Naive thymus-derived CD4-positive, alpha-beta T cell (primary cell): ENCODE measurements at regions not wholly inside any gene's neighbourhood (a gene's known extent, or its start where the extent isn't known, plus 50 kb on each side); places are given as distances from the start of the nearest gene placed in this dataset.

ENCODE experiments used
- ATAC-seq: fragments of 150-1000 bp; cut with Tn5 transposase; 2 replicates; pipeline ENCODE4 v1.10.0; 2021; ENCODE audit warnings: mild to moderate bottlenecking, moderate library complexity
- CTCF ChIA-PET: fragments of 350-600 bp; sonication (Branson Sonifier 250); formaldehyde crosslinking; loops from one replicate; lab custom pipeline; 2021; ENCODE audit warnings: antibody characterized with exemption; lab: Charles Lee
- POLR2A ChIA-PET: fragments of 350-600 bp; sonication (Branson Sonifier 250); formaldehyde crosslinking; loops from one replicate; lab custom pipeline; 2021; ENCODE audit warnings: antibody characterized with exemption, inconsistent platforms; lab: Charles Lee
- DNase-seq, 9 donors: peaks; one replicate each; pipeline versions ENCODE4 v3.0.0 to v3.0.0-alpha.2; 2020 to 2022; ENCODE audit warnings: mixed read lengths in 1 of 9
- H3K27ac ChIP-seq: one replicate; pipeline ENCODE4 v1.7.0; 2013; ENCODE audit warnings: mild to moderate bottlenecking, low read depth, low read length, moderate library complexity
- H3K27me3 ChIP-seq, 2 donors: one replicate each; pipeline ENCODE4 v1.7.0; 2013; ENCODE audit warnings: low read length in 2 of 2, mild to moderate bottlenecking in 2 of 2, moderate library complexity in 2 of 2; ENCODE audit not compliant: control insufficient read depth in 2 of 2, insufficient read depth in 2 of 2
- H3K36me3 ChIP-seq, 3 experiments: 1 replicate in 2 of 3; 2 replicates in 1 of 3; pipeline ENCODE4 v1.7.0; 2013; ENCODE audit warnings: low read length in 3 of 3, mild to moderate bottlenecking in 3 of 3, moderate library complexity in 1 of 3; ENCODE audit not compliant: insufficient read depth in 3 of 3, control insufficient read depth in 2 of 3
- H3K4me1 ChIP-seq, 2 donors: one replicate each; pipeline ENCODE4 v1.7.0; 2013; ENCODE audit warnings: low read length in 2 of 2, mild to moderate bottlenecking in 2 of 2, moderate library complexity in 1 of 2; ENCODE audit not compliant: control insufficient read depth in 2 of 2, insufficient read depth in 2 of 2
- H3K4me3 ChIP-seq: 2 replicates; pipeline ENCODE4 v1.7.0; 2013; ENCODE audit warnings: mild to moderate bottlenecking, low read length
- H3K9me3 ChIP-seq, 3 experiments: 1 replicate in 2 of 3; 2 replicates in 1 of 3; pipeline ENCODE4 v1.7.0; 2013; ENCODE audit warnings: low read length in 3 of 3; ENCODE audit not compliant: control insufficient read depth in 2 of 3
- H3K27ac Mint-ChIP-seq, 9 donors: one replicate each; pipeline ENCODE4 v1.8.0; 2020 to 2022; ENCODE audit warnings: mixed read lengths in 9 of 9, mild to moderate bottlenecking in 8 of 9, moderate library complexity in 5 of 9, inconsistent platforms in 2 of 9
- H3K27me3 Mint-ChIP-seq, 5 donors: one replicate each; pipeline ENCODE4 v1.8.0; 2021 to 2022; ENCODE audit warnings: mixed read lengths in 5 of 5, mild to moderate bottlenecking in 1 of 5
- H3K36me3 Mint-ChIP-seq, 5 donors: one replicate each; pipeline ENCODE4 v1.8.0; 2020 to 2022; ENCODE audit warnings: mixed read lengths in 5 of 5, mild to moderate bottlenecking in 3 of 5, inconsistent platforms in 1 of 5
- H3K4me1 Mint-ChIP-seq, 7 donors: one replicate each; pipeline ENCODE4 v1.8.0; 2020 to 2022; ENCODE audit warnings: mixed read lengths in 7 of 7, mild to moderate bottlenecking in 3 of 7, inconsistent platforms in 1 of 7
- H3K4me3 Mint-ChIP-seq, 10 donors: one replicate each; pipeline ENCODE4 v1.8.0; 2020 to 2022; ENCODE audit warnings: mild to moderate bottlenecking in 10 of 10, mixed read lengths in 10 of 10, moderate library complexity in 6 of 10, inconsistent platforms in 2 of 10
- H3K9me3 Mint-ChIP-seq, 11 donors: one replicate each; pipeline ENCODE4 v1.8.0; 2020 to 2022; ENCODE audit warnings: mixed read lengths in 11 of 11, mild to moderate bottlenecking in 4 of 11, inconsistent platforms in 1 of 11, moderate library complexity in 1 of 11
- intact Hi-C, 2 donors: fragments of 100-400 bp; cut with micrococcal nuclease; formaldehyde crosslinking; loops; one replicate each; pipeline ENCODE4 v1.15.1; 2023

- no peak overlapping the region for H3K4me3 Mint-ChIP-seq
- no peaks in the 10 kb centered on the region for H3K36me3 ChIP-seq
- no peak for DNase-seq
- H3K27me3 Mint-ChIP-seq = no peaks in the 10 kb centered on the region
- H3K27ac Mint-ChIP-seq = no peak overlapping the region
- peaks cover 7 to 23% (median 11%) of the 10 kb centered on the region in 11 donors for H3K9me3 Mint-ChIP-seq
- no peaks in the 10 kb centered on the region for H3K9me3 ChIP-seq
- intact Hi-C loops = no loop called here
- peaks cover 0 to 7% (median 0%) of the 10 kb centered on the region in 5 donors for H3K36me3 Mint-ChIP-seq
- H3K4me1 Mint-ChIP-seq = no peaks in the 10 kb centered on the region
- ATAC-seq = no peak
- no peak overlapping the region for H3K4me3 ChIP-seq
- no peak overlapping the region for H3K27ac ChIP-seq
- CTCF ChIA-PET = no interaction called here
- H3K27me3 ChIP-seq = no peaks in the 10 kb centered on the region
- no peaks in the 10 kb centered on the region for H3K4me1 ChIP-seq
- POLR2A ChIA-PET = no interaction called here
Measured at GRCh38 chr5:130452744-130453143, 548.5 kb downstream of the CHSY3 start.

GRCh38 chr5:130436430-130436829 is 532.2 kb downstream of the CHSY3 start:
- POLR2A ChIA-PET = no interaction called here
- DNase-seq = no peak
- Histone ChIP-seq H3K4me3 (no peak overlapping the region), H3K9me3 (peaks cover 0 to 11% (median 0%) of the 10 kb centered on the region in 3 experiments), H3K4me1 (no peaks in the 10 kb centered on the region), H3K36me3 (no peaks in the 10 kb centered on the region), H3K27me3 (no peaks in the 10 kb centered on the region), H3K27ac (no peak overlapping the region)
- Mint-ChIP-seq H3K27ac (no peak overlapping the region), H3K4me1 (no peaks in the 10 kb centered on the region), H3K9me3 (peaks cover 5 to 44% (median 18%) of the 10 kb centered on the region in 11 donors), H3K4me3 (no peak overlapping the region), H3K36me3 (peaks cover 0 to 4% (median 0%) of the 10 kb centered on the region in 5 donors), H3K27me3 (no peaks in the 10 kb centered on the region)
- no peak for ATAC-seq
- CTCF ChIA-PET = no interaction called here
- intact Hi-C loops = no loop called here

- Mint-ChIP-seq H3K4me1 (no peaks in the 10 kb centered on the region), H3K4me3 (no peak overlapping the region), H3K27me3 (peaks cover 0 to 20% (median 4%) of the 10 kb centered on the region in 5 donors), H3K9me3 (peaks cover 0 to 7% (median 0%) of the 10 kb centered on the region in 11 donors), H3K36me3 (no peaks in the 10 kb centered on the region), H3K27ac (no peak overlapping the region)
- POLR2A ChIA-PET = no interaction called here
- no peaks in the 10 kb centered on the region for H3K36me3 ChIP-seq
- no peaks in the 10 kb centered on the region for H3K9me3 ChIP-seq
- no peak overlapping the region for H3K4me3 ChIP-seq
- intact Hi-C loops = no loop called here
- CTCF ChIA-PET = no interaction called here
- no peaks in the 10 kb centered on the region for H3K27me3 ChIP-seq
- ATAC-seq (no peak), DNase-seq (no peak)
- no peaks in the 10 kb centered on the region for H3K4me1 ChIP-seq
- H3K27ac ChIP-seq = no peak overlapping the region
Measured at GRCh38 chr5:130427222-130427955, 523.1 kb downstream of the CHSY3 start.

- H3K27ac ChIP-seq = no peak overlapping the region
- intact Hi-C loops = no loop called here
- H3K4me3 Mint-ChIP-seq = no peak overlapping the region
- H3K4me3 ChIP-seq = no peak overlapping the region
- H3K9me3 ChIP-seq = no peaks in the 10 kb centered on the region
- ChIA-PET POLR2A (no interaction called here), CTCF (no interaction called here)
- H3K27me3 ChIP-seq = no peaks in the 10 kb centered on the region
- no peak overlapping the region for H3K27ac Mint-ChIP-seq
- DNase-seq = no peak
- H3K36me3 Mint-ChIP-seq = no peaks in the 10 kb centered on the region
- no peaks in the 10 kb centered on the region for H3K4me1 Mint-ChIP-seq
- no peak for ATAC-seq
- no peaks in the 10 kb centered on the region for H3K36me3 ChIP-seq
- H3K9me3 Mint-ChIP-seq = peaks cover 0 to 7% (median 0%) of the 10 kb centered on the region in 11 donors
- no peaks in the 10 kb centered on the region for H3K4me1 ChIP-seq
- H3K27me3 Mint-ChIP-seq = peaks cover 0 to 20% (median 4%) of the 10 kb centered on the region in 5 donors
Measured at GRCh38 chr5:130425424-130425823, 521.2 kb downstream of the CHSY3 start.

GRCh38 chr5:130424341-130424740 is 520.1 kb downstream of the CHSY3 start:
- ATAC-seq = no peak
- Mint-ChIP-seq H3K27me3 (peaks cover 0 to 20% (median 4%) of the 10 kb centered on the region in 5 donors), H3K9me3 (peaks cover 0 to 7% (median 0%) of the 10 kb centered on the region in 11 donors), H3K36me3 (no peaks in the 10 kb centered on the region), H3K27ac (no peak overlapping the region), H3K4me1 (no peaks in the 10 kb centered on the region), H3K4me3 (no peak overlapping the region)
- no peak overlapping the region for H3K27ac ChIP-seq
- ChIA-PET POLR2A (no interaction called here), CTCF (no interaction called here)
- no peak overlapping the region for H3K4me3 ChIP-seq
- no peaks in the 10 kb centered on the region for H3K27me3 ChIP-seq
- H3K9me3 ChIP-seq = no peaks in the 10 kb centered on the region
- H3K36me3 ChIP-seq = no peaks in the 10 kb centered on the region
- DNase-seq = no peak
- no peaks in the 10 kb centered on the region for H3K4me1 ChIP-seq
- intact Hi-C loops = no loop called here

GRCh38 chr5:130402906-130403305 is 498.6 kb downstream of the CHSY3 start:
- ATAC-seq (no peak), DNase-seq (no peak)
- no peaks in the 10 kb centered on the region for H3K27me3 ChIP-seq
- intact Hi-C loops = no loop called here
- H3K27me3 Mint-ChIP-seq = peaks cover 0 to 5% (median 0%) of the 10 kb centered on the region in 5 donors
- H3K4me3 Mint-ChIP-seq = no peak overlapping the region
- no peaks in the 10 kb centered on the region for H3K36me3 Mint-ChIP-seq
- POLR2A ChIA-PET = no interaction called here
- H3K4me1 ChIP-seq = no peaks in the 10 kb centered on the region
- no peak overlapping the region for H3K27ac Mint-ChIP-seq
- no peaks in the 10 kb centered on the region for H3K9me3 ChIP-seq
- CTCF ChIA-PET = no interaction called here
- no peaks in the 10 kb centered on the region for H3K36me3 ChIP-seq
- H3K4me1 Mint-ChIP-seq = no peaks in the 10 kb centered on the region
- H3K9me3 Mint-ChIP-seq = peaks cover 0 to 4% (median 0%) of the 10 kb centered on the region in 11 donors
- H3K4me3 ChIP-seq = no peak overlapping the region
- H3K27ac ChIP-seq = no peak overlapping the region

GRCh38 chr5:130400091-130400490 is 495.8 kb downstream of the CHSY3 start:
- intact Hi-C loops = no loop called here
- H3K27me3 Mint-ChIP-seq = peaks cover 0 to 5% (median 0%) of the 10 kb centered on the region in 5 donors
- CTCF ChIA-PET = no interaction called here

More at GRCh38 chr5:130400091-130400490, 495.8 kb downstream of the CHSY3 start:
- Histone ChIP-seq H3K4me1 (no peaks in the 10 kb centered on the region), H3K4me3 (no peak overlapping the region), H3K36me3 (no peaks in the 10 kb centered on the region), H3K27me3 (no peaks in the 10 kb centered on the region), H3K27ac (no peak overlapping the region), H3K9me3 (no peaks in the 10 kb centered on the region)
- no peaks in the 10 kb centered on the region for H3K36me3 Mint-ChIP-seq
- no peaks in the 10 kb centered on the region for H3K9me3 Mint-ChIP-seq
- POLR2A ChIA-PET = no interaction called here
- DNase-seq = no peak
- no peaks in the 10 kb centered on the region for H3K4me1 Mint-ChIP-seq
- ATAC-seq = no peak
- peak overlapping the region in 1 of 9 donors; percentile 9 for H3K27ac Mint-ChIP-seq
- H3K4me3 Mint-ChIP-seq = no peak overlapping the region
